Ishikawa (cell line): ENCODE measurements at regions not wholly inside any gene's neighbourhood (a gene's known extent, or its start where the extent isn't known, plus 50 kb on each side); places are given as distances from the start of the nearest gene placed in this dataset.

Experiments
- CEBPB ChIP-seq: IDR thresholded peaks from 2 replicates; pipeline ENCODE4 v1.6.1; 2012
- CREB1 ChIP-seq: IDR thresholded peaks from 2 replicates; pipeline ENCODE4 v1.6.1; 2012; ENCODE audit warnings: low read depth
- EGR1 ChIP-seq: IDR thresholded peaks from 2 replicates; pipeline ENCODE4 v1.6.1; 2012
- EP300 ChIP-seq: IDR thresholded peaks from 2 replicates; pipeline ENCODE4 v1.6.1; 2012; ENCODE audit warnings: borderline replicate concordance
- FOXM1 ChIP-seq: IDR thresholded peaks from 2 replicates; pipeline ENCODE4 v1.6.1; 2012; ENCODE audit warnings: low read depth, borderline replicate concordance
- MAX ChIP-seq: IDR thresholded peaks from 2 replicates; pipeline ENCODE4 v1.6.1; 2012
- NFIC ChIP-seq: IDR thresholded peaks from 2 replicates; pipeline ENCODE4 v1.6.1; 2012
- RAD21 ChIP-seq: IDR thresholded peaks from 2 replicates; pipeline ENCODE4 v1.6.1; 2012; ENCODE audit warnings: low read depth
- REST ChIP-seq: IDR thresholded peaks from 2 replicates; pipeline ENCODE4 v1.6.1; 2012; ENCODE audit warnings: low read depth, mild to moderate bottlenecking
- TAF1 ChIP-seq: IDR thresholded peaks from 2 replicates; pipeline ENCODE4 v1.6.1; 2012; ENCODE audit warnings: low read depth, mild to moderate bottlenecking
- TCF12 ChIP-seq: IDR thresholded peaks from 2 replicates; pipeline ENCODE4 v1.6.1; 2012; ENCODE audit warnings: low read depth
- TEAD4 ChIP-seq: IDR thresholded peaks from 2 replicates; pipeline ENCODE4 v1.6.1; 2012
- USF1 ChIP-seq: IDR thresholded peaks from 2 replicates; pipeline ENCODE4 v1.6.1; 2012
- YY1 ChIP-seq: IDR thresholded peaks from 2 replicates; pipeline ENCODE4 v1.6.1; 2012; ENCODE audit warnings: low read depth
- ZBTB7A ChIP-seq: IDR thresholded peaks from 2 replicates; pipeline ENCODE4 v1.6.1; 2012; ENCODE audit warnings: low read depth

GRCh38 chr10:29835055-29835454, 200.3 kb upstream of the SVIL start:
- TF ChIP-seq ZBTB7A = no peak
- TF ChIP-seq RAD21 = no peak
- no peak for TF ChIP-seq CEBPB
- no peak for TF ChIP-seq CREB1
- no peak for TF ChIP-seq USF1
- TF ChIP-seq MAX = no peak
- TF ChIP-seq NFIC = no peak
- TF ChIP-seq EGR1 = no peak

- TF ChIP-seq TEAD4 = no peak
- TF ChIP-seq CEBPB = no peak
- no peak for TF ChIP-seq NFIC
- no peak for TF ChIP-seq TAF1
- TF ChIP-seq CREB1 = no peak
- no peak for TF ChIP-seq EGR1
- no peak for TF ChIP-seq YY1
- no peak for TF ChIP-seq USF1
Measured at GRCh38 chr10:29830531-29831512, 196.1 kb upstream of the SVIL start.

DNA sequence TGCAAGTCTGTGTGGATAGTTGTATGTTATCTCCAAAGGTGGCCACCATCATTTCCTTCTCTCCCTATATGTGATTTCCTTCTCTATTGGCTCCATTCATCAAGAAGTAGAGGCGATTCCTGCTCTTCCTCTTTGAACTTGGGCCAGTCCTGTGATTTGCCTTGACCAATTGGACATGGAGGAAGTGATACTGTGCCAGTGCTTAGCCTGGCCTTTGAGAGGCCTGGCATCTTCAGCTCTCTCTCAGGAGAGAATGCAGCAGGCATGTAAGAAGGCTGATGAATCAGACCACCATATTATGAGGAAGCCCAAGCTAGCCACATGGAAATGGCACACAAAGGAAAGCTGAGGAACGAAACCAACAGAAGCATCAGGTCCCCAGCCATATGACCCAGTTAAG, 195.0 kb upstream of the SVIL start:
- TF ChIP-seq YY1 (no peak), USF1 (no peak), REST (no peak), ZBTB7A (no peak), EGR1 (no peak), TCF12 (no peak), NFIC (no peak), CREB1 (no peak), EP300 (no peak), FOXM1 (no peak), TEAD4 (no peak), TAF1 (no peak), RAD21 (no peak), CEBPB (no peak), MAX (no peak)

GRCh38 chr10:29828956-29829355, 194.2 kb upstream of the SVIL start:
- no peak for TF ChIP-seq ZBTB7A
- no peak for TF ChIP-seq YY1
- TF ChIP-seq RAD21 = no peak
- TF ChIP-seq TEAD4 = no peak
- TF ChIP-seq CREB1 = no peak
- no peak for TF ChIP-seq NFIC
- TF ChIP-seq TAF1 = no peak
- TF ChIP-seq EP300 = no peak
- no peak for TF ChIP-seq REST
- TF ChIP-seq FOXM1 = no peak
- no peak for TF ChIP-seq TCF12
- no peak for TF ChIP-seq CEBPB
- TF ChIP-seq EGR1 = no peak
- TF ChIP-seq MAX = no peak
- TF ChIP-seq USF1 = no peak

GRCh38 chr10:29828440-29828894, 193.7 kb upstream of the SVIL start:
- no peak for TF ChIP-seq TAF1
- no peak for TF ChIP-seq EP300
- TF ChIP-seq FOXM1 = no peak
- no peak for TF ChIP-seq TEAD4
- no peak for TF ChIP-seq RAD21
- no peak for TF ChIP-seq USF1
- TF ChIP-seq NFIC = no peak
- TF ChIP-seq CREB1 = no peak
- no peak for TF ChIP-seq CEBPB
- TF ChIP-seq REST = no peak
- no peak for TF ChIP-seq EGR1
